CD4-positive, alpha-beta T cell treated with Interleukin-17A for 4 hours (primary cell): ENCODE measurements at regions not wholly inside any gene's neighbourhood (a gene's known extent, or its start where the extent isn't known, plus 50 kb on each side); places are given as distances from the start of the nearest gene placed in this dataset.
"Not testable (repeated sequence)": the region's sequence is repeated elsewhere in the genome, so short reads cannot be mapped to it uniquely, and the experiment has no call there.

Experiments
- DNase-seq: peaks from one replicate; pipeline ENCODE4 v3.0.0-alpha.2; 2020; ENCODE audit warnings: mixed read lengths

- no peak for DNase-seq
Measured at GRCh38 chr16:7278636-7279035, 54.0 kb upstream of the RBFOX1 start.

- no peak for DNase-seq
Measured at GRCh38 chr16:7272567-7273158, 60.0 kb upstream of the RBFOX1 start.

DNA sequence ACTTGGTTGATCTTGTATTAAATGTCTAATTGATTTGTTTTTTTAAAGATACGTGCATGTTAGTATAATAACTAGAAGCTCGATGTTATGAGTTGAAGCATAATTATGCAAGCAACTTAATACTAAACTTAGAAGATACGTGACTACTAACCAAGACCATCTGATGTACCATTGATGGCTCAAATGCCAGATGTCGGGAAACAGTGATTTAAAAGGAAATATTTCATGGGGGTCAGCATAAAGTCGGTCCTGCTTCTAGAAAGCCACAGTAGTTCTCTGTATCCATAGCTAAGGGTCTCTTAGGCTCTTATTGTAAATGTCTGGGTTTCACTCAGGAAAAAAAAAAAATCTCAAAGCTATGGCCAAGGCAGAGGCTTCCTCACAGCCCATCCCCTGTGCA, 61.2 kb upstream of the RBFOX1 start:
- DNase-seq = no peak

DNA sequence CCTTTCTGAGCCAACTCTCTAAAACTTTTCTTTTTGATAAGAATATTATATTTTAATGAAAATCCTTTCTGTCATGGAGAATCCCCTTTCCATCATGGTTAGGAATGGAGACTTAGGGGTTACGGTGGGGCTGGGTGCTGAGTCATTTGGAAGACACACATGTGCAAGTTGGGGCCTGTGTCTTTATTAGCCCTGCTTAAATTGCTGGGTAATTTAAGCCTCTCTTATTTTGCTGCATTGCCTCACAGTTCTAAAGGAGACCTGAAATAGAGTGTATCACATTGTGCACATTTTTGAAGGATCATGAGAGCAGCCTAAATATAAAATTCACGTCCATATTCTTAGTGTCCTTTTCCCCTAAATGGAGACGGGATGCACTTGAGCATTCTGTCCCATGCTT, 61.8 kb upstream of the RBFOX1 start:
- DNase-seq = no peak

GRCh38 chr16:7270006-7270405, 62.6 kb upstream of the RBFOX1 start:
- DNase-seq = no peak

DNA sequence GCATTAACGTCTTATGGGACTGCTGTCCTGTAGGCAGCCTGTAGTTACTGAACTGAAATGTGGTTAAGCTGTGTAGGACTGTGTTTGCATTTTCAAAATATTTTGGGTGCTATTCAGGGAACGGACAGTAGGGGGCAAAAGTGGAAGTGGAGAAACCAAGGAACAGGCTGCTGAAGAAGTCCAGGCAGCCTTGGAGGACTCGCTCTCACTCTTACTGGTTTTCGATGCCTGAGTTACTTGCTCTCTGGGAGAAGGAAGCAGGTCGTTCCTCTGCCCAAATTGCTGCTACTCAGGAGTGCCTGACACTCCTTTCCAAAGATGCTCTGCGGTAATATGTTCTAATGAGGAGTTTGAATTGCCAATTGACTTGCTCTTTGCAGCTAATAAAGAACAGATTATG, 64.5 kb upstream of the RBFOX1 start:
- no peak for DNase-seq

DNA sequence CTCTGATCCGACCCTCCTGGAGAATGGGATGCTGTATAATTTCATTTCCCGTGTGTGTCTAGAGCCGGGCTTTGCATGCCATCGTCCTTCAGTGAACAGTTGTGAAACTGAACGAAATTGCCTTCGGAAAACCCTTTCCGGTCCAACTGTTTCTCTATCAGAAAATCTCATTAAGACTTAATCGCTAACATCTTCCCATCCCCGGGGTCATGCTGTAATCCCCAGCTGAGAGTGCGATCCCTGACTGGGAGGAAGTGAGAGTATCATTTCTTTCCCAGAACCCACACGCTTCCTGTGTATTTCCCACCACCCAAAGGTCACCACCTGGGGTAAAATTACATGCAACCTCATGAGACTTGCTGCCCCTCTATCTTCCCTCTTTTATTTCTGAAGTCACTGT, 75.6 kb upstream of the RBFOX1 start:
- DNase-seq = no peak

GRCh38 chr16:7246578-7246977, 86.1 kb upstream of the RBFOX1 start:
- DNase-seq = no peak

GRCh38 chr16:7239547-7239946, 93.1 kb upstream of the RBFOX1 start:
- no peak for DNase-seq

DNA sequence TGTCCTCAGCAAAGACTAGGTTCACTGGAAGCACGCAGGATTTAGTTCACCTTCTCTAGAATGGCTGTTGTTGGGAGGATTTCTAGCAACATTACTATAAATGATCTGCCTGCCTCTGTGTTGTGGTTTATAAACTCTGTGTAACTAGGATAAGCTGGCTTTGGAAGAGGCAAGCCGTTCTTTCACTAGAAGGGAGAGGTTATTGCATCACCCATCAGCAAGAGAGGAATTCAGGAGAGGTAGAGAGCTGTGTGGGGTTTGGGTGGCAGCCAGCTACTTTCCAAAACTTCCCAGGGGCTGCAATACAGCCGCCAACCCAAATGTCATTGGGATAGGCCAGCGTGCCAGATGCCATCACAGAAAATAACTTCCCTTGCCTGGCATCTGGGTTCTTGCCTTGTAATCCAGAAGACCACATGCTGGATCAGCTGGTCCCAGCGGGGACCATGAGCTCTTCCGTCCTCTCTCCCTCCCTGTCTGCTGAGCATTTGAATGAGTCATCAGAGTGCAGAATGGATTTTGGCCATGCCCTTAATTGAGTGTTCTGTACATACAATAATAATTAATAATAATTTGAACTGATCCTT, 95.7 kb upstream of the RBFOX1 start:
- no peak for DNase-seq

GRCh38 chr16:7233975-7234374, 98.7 kb upstream of the RBFOX1 start:
- DNase-seq = no peak

DNA sequence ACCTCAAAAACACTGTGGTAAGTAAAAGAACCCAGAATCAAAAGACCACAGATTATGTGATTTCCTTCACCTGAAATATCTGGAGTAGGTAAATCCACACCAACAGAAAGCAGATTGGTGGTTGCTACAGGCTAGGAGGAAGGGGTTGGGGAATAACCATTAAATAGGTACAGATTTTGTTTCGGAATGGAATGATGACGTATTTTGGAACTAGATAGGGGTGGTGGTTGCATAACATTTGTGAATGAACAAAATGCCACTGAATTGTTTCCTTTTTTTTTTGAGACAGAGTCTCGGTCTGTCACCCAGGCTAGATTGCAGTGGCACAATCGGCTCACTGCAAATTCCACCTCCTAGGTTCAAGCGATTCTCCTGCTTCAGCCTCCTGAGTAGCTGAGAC, 100.9 kb upstream of the RBFOX1 start:
- DNase-seq = no peak

- DNase-seq = not testable (repeated sequence)
Measured at GRCh38 chr16:7229433-7230218, 103.0 kb upstream of the RBFOX1 start.

DNA sequence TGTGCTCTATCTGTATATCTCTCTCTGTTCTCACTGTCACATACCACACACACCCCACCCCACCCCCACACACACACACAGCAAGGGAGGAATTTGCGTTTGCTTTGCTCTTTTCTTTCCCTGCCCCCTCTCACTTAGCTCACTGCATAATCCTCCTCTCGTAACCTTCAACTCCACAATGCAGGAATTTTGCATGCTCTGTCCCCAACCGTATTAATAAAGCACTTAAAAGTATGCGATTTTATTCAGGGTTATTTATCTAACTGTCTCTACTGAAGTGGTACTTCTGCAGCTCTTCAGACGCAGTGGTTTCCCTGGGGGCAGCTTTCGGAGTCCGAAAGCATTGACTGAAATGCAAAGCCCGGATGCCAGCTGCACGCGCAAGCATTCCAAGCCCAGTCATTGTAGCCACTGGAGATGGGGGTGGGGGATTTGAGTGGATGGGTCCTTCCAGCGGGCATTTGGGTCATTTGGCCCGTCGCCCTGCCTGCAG, 105.4 kb upstream of the RBFOX1 start:
- DNase-seq = no peak

- no peak for DNase-seq
Measured at GRCh38 chr16:7221157-7221556, 111.5 kb upstream of the RBFOX1 start.

- no peak for DNase-seq
Measured at GRCh38 chr16:7218936-7219335, 113.7 kb upstream of the RBFOX1 start.

DNA sequence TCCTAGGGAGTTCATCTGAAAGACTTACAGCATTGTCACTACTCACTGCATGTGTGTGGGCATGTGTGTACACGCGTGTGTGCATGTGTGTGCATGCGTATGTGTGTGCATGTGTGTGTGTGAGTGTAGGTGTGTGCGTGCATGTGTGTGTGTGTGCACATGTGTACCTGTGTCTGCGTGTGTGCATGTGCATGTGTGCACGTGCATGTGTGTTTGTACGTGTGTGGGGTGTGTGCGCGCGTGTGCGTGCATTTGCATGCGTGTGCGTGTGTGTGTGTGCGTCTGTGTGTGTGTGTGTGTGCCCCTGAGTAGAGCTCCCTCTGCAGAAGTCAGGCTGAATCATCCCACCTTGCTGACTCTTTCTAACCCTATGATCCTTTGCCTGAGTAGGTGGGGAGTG, 114.8 kb upstream of the RBFOX1 start:
- no peak for DNase-seq

GRCh38 chr16:7216719-7217118, 115.9 kb upstream of the RBFOX1 start:
- DNase-seq = no peak

DNA sequence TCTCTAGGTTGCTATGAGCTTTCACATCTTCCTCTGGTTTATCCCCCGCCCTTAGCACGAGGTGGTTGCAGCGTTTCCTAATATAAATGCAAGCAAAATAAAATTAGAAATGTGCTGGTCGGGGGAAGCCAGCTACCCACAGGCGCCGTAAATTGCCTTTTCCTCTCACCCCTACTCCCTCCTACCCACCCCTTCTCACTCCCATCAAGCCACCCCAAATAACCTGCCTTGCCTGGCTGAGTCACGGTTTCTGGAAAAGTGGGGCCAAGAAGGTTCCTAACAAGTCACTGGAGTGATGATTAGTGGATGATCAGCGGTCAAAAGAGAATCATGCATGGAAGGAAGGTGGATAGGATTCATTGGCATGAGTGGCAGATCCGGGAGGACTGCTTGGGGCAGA, 120.9 kb upstream of the RBFOX1 start:
- DNase-seq = no peak

DNA sequence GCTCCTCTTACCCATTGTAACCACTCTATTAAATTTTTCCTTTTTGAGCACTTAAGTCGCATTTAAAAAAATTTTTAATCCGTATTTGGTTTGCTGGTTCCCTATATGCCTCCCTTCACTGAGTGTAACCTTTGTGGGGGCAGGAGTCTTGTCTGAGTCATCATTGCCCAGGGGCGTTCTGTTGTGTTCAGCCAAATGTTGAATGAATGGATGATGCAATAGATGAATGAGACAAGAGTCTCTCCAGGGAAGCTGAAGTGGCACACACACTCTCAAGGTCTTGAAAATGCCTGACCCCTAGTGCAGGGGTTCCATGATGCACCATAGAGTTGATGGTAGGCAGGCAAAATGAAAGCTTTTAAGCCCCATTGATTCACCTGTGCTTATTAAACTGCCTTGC, 123.0 kb upstream of the RBFOX1 start:
- DNase-seq = no peak

DNA sequence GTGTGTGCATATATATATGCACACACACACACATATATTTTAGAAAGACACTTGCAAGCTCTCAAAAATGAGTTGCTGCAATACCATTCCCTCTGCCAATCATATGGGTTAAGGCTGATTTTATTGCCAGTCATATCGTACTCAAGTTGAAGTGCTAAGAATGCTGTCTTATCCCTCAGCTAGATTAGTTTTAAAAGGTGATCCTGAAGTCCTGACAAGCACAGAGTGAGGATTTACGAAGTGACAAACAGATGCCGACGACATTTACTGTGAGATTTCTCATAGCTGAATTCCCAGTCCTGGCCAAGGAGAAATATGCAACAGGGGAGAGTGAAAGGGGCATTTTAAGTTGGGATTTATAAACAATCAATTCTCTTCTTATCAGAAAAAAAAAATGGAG, 126.2 kb upstream of the RBFOX1 start:
- DNase-seq = no peak

GRCh38 chr16:7200320-7200719, 132.3 kb upstream of the RBFOX1 start:
- DNase-seq = no peak

DNA sequence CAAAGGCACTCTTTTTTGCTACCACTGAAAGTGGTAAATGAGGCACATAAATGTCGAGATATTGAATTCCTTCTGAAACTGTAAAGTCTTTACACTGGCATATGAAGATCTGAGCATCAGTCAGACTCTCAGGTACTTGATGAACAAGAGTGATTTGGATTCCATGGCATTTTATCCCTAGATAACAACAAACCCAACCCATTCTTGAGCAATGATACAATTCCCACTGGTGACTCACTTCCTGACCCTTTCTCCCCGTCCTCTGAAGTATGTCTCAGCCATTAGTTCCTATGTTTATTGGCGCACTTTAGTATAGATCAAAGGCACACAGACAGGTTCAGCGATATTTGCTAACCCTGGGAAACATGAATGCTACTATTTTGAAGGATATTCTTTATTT, 147.0 kb upstream of the RBFOX1 start:
- no peak for DNase-seq

DNA sequence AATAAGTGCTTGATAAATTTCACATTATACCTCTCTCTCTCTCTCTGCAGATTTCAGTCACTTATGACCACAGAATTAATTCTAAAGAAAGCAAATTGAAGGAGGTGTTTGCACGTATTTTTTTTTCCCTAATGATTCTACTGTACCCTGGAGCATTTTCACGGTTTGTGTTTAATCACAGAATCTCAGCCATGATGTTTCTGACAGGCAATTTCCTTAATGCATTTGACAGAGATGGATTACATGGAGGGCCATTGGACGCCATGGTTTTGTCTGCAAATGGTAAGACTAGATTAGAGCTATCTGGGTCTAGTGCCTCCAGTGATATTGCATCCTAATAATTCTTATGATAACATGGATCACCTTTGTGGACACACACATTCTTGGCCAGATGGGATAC, 147.5 kb upstream of the RBFOX1 start:
- DNase-seq = no peak
